LoVo (cell line): ENCODE measurements at regions not wholly inside any gene's neighbourhood (a gene's known extent, or its start where the extent isn't known, plus 50 kb on each side); places are given as distances from the start of the nearest gene placed in this dataset.
"Not testable (repeated sequence)": the region's sequence is repeated elsewhere in the genome, so short reads cannot be mapped to it uniquely, and the experiment has no call there.

ENCODE experiments used
- DNase-seq: peaks from one replicate; pipeline ENCODE4 v3.0.0-alpha.2; 2016; ENCODE audit warnings: low spot score

DNA sequence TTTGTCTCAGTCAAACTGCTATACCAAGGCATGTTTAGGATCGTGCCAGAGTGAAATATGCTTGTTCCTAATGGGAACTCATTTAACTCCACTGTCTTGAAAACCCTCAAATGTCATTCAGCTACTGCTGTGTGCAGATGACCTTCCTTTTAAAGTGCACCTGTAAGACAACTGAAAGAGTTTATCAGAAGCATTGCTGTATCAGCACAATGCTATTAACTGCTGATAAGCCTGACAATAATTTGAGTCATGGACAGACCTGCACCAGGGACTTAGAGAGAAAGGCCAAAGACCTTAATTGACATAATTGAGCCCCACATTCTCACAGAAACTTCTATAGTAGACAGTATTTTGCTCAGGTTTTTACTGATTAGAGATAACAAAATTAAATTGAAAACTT, 557.9 kb downstream of the DIPK2A start:
- no peak for DNase-seq

DNA sequence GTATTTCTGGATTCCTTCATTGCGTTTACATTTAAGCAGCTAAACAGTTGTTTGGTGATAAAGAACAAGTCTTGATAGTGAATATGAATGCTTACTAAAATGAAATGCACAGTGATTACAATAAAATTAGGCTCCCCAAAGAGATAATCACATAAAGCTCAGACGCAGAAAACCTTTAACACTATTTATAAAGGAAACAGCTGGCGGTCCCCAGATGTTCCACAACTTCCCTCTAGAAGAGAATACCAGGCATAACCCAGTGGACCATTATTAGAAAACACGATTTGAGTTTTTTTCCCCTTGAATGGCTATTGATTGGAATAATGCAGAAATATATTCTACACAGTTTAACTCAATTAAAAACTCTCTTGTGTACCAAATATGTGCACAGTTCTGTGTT, 573.2 kb downstream of the DIPK2A start:
- DNase-seq, result no peak

DNA sequence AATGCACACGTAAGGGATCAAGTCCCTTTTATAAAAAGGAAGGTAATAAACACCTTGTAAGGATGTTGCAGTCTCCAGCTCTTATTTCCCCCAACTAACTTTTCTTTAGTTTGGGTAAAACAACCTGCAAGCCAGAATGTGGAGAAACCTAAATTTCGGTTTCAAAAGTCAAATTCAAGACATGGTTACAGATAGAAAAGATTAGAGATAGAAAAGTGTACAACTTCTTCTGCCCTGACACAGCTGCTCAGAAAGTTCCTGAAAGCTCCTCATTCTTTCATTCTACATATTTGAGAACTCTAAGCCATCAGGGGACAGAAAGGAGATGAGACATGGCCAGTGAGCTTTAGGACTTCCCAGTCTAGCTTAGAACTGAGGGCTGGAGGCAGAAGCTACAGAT, 574.9 kb downstream of the DIPK2A start:
- DNase-seq, result no peak

DNA sequence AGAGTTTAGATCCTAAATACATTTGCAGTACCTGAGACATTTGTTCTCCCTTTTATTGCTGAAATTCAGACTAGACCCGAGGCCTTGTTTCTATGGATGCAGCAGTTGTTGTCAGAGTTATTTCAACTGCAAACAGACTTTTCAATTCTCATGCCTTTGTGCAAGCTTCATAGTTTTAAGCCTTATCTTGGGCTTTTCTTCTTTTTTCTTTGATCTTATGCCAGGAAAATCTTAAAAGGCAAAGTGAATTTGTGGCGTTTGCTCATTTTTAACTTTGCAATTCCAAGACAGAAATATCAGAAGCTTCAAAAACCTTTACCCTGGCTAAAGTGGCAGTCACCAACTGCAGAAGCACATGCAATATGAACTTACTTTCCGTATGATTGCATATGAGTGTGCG, 576.7 kb downstream of the DIPK2A start:
- no peak for DNase-seq

DNA sequence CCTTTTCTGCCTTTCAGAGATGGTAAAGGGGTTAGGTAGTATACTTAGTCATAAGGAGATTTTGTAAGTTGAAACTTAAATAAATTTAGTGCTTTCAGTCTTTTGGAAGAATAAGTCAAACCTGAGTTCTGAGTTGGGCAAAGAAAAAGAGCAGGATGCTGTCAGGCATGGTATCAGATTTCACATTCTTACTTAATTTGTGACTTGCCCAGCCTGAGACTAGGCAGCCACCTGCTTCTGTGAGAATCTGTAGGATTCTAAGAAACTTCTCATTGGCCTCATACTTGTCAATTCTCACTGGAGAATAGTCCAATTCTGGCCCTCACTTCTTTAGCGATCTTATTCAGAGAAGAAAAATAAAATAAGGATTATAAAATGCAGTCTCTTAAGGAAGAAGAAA, 577.5 kb downstream of the DIPK2A start:
- DNase-seq, result no peak

DNA sequence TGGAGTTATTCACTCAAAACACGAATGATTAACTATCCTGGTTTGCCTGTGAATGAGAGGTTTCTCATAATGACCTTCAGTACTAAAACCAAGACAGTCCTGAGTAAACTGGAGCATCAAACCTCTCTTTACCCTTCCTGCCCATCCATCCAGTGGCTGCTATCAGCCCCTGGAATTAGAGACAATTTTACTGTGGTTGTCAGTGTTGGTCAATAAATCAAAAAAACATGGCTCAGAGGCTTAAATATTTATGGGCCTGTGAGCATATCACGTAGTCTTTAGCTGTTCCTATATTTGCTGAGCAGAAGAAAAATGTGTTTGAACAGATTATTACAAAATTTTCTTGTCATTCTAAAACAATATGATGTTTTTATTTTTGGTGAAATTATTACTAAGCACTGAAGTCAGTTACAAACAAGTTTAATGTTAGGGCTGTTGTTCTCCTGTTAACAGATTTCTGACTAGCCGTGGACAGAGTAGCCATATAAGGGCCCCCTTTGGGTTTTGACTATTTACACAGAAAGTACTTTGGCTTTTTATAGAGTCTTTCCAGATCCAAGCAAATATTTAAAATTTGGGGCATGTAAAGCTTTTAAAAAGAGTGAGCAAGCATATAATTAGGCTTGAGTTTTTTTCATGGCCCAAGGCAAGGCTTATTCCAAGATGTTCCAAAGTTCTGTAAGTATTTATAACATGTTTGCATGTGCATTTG, 580.9 kb downstream of the DIPK2A start:
- DNase-seq, result no peak

DNA sequence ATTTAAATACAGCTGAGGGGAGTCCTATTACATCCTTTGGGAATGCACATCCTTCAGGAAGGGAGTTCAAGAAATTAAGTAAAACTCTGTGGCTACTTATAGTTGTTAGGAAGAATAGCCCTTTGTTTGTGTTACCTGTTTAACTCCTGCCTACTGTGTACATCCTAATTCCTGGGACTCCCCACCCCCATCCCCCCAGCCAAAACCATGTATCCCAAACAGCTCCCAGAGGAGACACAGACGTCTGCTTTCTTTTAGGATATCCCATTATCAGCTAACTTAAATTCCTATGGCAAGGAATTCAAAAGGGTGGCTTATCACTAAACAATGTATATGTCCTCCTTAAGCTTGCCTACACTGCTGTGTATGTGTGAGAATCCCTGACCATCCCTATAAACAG, 581.7 kb downstream of the DIPK2A start:
- no peak for DNase-seq

DNA sequence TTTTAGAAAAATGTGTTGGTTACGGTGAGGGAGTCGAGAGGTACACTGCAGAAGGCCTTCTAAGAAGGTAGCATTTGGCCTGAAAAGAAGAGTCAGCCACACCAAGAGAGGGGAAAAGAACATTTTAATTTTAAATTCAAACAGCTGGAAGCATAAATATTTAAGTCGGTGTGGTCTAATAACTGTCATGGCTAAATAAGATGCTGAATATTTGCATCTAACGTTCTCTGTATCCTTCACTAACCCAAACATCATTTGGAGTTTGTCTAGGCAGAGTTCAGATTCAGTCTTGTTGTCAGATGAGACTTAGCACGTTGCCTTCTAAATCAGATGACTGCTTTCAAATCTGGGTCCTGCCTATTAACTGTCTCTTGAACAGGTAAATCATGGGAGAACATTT, 583.3 kb downstream of the DIPK2A start:
- DNase-seq, result no peak

DNA sequence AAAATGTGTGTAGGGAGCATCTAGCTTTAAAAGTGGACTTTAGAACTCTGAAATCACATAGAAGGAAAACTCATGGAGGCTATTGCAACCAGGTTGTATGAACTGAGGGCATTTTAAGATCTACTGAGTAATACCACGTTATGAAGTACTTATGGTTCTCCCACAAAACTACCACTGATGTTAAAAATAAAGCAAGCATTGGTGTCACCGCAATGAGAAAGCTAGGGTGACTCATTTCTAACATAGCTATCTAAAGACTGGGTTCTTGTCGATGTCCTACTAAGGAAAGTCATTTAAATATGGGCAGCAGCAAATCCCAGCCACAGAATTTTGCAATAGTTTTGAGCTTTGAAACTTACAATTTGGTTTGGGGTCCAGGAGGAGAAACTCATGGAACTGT, 584.8 kb downstream of the DIPK2A start:
- DNase-seq, result no peak

DNA sequence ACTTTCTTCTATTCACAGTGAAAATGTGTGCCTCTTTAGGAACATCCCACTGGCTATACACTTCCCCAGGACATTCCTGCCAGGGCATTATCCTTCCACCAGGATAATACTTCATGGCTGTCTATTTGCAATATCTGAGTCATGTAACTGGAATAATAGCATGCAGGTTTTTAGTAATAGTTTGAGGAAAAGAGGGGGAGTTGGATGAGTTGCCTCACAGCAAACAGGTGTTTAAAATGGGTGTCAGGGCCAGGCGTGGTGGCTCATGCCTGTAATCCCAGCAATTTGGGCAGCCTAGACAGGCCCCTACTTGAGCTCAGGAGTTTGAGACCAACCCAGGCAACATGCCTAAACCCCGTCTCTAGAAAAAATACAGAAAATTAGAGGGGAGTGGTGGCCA, 585.9 kb downstream of the DIPK2A start:
- DNase-seq, result no peak

DNA sequence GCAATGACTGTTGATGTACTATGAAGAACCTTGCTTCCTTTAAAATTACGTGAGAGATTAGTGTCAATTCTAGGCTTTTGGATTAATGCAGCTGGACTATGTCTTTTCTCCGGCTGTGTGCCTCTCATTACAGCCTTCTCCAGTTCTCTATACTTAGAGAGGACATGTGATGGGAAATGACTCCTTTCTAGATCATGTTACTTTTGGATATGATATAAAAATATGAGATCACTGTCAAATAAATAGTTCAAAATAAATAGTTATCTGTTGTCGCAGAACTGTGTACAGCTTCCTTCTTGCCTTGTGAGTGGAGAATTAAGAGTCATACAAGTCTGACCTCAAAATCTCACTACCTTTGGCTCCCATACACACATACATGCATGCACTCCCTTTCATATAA, 592.4 kb downstream of the DIPK2A start:
- no peak for DNase-seq

DNA sequence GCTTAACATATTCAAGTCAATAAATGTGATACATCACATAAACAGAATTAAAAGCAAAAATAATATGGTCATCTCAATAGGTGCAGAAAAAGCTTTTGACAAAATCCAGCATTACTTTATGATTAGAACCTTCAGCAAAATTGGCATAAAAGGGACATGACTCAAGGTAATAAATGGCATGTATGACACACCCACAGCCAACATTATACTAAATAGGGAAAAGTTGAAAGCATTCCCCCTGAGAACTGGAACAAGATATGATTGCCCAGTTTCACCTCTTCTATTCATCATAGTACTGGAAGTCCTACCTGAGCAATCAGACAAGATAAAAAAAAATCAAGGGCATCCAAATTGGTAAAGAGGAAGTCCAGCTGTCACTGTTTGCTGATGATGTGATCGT, 594.7 kb downstream of the DIPK2A start:
- DNase-seq, result no peak

DNA sequence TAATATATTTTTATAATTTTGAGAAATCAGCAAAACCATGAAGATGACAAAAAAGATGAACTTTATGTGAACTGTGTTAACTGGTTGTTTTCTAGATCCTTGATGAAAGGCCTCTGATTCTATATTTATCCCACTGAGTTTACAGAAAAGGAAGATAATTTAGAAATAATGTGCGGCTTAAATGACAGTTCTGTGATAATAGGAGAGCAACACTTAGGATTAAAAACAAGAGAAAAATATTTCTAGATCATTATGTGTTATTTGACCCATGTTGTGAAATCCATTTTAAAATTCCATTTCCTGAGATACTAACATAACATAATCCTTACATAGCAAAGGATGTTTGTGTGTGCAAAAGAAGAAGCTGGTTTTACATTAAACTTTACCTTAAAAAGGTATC, 598.0 kb downstream of the DIPK2A start:
- no peak for DNase-seq

DNA sequence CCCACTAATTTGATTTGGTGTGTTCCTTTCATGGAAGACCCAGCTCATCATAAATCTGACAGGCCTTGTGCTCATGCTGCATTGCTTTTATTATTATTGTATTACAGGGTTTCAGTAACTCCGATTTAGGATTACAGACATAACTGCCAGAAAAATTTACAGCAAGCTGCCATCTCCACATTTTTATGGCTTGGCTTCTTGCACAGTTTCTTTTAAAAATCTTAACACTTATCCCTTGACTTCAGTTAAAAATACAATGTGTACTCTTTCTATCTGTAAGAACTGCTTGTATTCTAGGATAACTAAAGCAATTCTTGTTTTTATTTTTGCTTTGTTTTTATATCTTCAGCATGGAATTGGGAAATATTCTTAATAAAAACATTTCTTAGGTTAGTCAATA, 612.2 kb downstream of the DIPK2A start:
- DNase-seq, result no peak

DNA sequence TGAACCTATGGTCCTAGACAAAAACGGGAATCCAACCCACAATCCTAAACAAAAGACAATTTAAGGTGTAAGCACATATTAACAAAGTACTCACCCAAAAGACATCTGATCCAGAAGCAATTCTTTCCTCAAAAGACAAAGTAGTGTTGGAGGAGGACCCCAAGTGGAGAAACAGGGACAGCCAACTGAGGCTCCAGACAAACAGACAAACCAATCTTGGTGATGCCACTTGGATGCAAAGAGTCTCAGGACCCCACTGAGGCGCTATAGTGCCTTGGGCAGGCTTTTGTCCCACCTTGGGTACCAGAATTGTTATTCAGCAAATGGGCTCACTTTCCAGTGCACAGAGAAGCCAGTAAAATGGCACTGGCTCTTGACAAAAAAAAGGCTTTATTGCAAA, 613.8 kb downstream of the DIPK2A start:
- DNase-seq, result no peak

DNA sequence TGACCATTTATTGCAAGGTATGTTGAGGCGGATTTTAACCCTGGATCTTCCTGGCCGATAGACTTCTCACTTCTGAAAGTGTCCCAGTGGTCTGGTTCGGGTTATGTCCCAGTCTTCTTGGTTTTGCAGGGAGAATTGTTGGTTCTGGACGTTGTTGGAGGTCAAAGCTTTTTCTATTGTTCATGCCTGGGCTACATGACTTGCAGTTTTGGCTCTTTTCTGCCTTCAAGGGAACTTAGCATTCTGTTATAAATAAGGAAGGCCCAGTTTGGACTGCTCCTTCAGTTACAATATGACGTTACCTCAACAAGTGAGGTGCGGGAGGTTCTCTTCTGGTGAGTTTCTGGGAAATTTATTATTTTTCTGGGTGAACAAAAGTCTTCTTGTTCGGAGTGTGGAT, 614.3 kb downstream of the DIPK2A start:
- no peak for DNase-seq

DNA sequence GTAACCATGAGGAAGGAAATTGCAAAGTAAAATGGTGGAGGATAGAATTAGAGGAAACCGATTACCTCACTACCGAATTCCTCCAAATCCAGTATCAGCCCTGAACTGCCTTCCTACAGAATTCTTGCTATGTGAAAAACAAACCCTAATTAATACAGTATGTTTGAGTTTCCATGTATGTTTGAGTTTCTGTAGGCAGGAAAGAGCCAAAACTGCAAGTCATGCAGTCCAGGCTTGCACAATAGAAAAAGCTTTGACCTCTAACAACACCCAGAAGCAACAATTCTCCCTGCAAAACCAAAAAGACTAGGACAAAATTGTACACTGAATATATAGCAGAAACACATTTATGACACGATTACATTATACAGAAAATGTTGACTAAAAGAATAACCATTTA, 614.8 kb downstream of the DIPK2A start:
- no peak for DNase-seq

DNA sequence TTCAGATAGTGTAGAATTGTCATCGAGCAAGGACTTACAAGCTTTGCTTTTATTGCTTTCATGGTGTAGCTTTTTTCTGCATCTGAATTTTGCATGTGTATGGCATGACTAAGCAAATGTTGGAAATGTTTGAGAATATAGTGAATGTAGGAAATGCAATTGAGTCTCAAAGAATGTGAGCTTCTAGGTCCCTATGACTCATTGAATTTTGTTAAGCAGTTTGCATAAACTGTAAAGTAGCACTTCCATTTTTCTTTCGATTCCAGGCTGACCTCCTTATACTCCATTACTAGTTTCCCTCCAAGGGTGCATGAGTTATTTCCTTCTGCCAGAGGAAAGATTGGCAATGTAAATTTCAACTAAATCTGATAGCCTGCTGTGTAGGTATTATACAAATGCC, 619.2 kb downstream of the DIPK2A start:
- DNase-seq, result no peak

DNA sequence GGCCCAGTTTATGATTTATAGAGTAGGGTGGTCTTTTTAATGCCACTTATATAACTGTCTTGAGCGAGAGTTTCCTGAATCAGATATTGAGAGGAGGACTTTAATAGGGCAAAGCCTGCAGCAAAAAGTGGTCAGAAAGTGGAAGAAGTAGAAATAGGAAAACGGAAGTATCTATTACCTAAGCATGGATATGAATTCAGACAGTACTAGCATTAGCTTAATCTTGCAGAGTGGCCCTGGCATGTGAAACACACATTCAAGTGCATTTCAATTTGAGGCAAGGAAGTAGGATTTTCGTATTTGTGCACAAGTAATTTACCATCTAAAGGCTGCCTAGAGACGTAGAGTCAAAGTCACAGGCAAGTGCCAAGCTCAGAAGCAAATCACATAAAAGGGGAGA, 622.3 kb downstream of the DIPK2A start:
- DNase-seq, result no peak

DNA sequence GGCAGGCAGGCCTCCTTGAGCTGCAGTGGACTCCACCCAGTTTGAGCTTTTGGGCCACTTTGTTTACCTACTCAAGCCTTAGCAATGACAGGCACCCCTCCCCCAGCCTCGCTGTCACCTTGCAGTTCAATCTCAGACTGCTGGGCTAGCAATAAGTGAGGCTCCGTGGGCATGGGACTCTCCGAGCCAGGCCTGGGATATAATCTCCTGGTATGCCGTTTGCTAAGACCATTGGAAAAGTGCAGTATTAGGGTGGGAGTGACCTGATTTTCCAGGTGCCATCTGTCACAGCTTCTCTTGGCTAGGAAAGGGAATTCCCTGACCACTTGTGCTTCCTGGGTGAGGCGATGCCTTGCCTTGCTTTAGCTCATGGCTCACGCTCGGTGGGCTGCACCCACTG, 648.6 kb downstream of the DIPK2A start:
- not testable (repeated sequence) for DNase-seq

DNA sequence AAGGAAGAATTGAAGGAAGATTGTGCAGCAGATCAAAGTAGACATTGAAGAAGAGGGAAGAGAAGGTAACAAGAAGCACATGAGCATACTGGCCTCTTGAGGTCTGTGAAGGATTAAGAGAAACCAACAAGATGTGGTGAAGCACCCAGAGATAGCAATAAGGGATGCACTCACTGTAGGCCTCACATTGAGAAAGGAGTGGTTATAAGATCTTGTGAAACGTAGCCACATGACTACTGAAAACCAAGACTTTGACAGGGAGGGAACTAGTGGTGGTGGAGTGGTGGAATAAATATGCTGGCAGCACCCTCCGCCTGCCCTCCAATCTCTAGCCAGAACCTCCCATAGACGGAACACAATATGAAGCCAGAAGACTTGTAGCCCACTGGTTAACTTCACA, 651.2 kb downstream of the DIPK2A start:
- DNase-seq, result no peak

DNA sequence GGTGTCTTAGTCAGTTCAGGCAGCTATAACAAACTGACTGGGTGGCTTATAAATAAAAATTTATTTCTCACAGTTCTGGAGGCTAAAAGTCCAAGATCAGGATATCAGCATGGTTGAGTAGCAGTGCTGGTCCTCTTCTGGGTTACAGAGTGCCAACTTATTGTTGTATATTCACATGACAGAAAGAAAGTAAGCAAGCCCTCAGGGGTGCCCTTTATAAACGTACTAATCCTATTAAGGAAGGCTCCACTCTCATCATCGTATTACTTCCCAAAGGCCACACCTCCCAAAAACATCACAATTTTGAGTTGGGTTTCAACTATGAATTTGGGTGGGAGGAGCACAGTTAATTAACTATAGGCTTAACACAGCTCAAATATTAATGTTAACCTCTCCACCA, 653.0 kb downstream of the DIPK2A start:
- DNase-seq, result no peak

DNA sequence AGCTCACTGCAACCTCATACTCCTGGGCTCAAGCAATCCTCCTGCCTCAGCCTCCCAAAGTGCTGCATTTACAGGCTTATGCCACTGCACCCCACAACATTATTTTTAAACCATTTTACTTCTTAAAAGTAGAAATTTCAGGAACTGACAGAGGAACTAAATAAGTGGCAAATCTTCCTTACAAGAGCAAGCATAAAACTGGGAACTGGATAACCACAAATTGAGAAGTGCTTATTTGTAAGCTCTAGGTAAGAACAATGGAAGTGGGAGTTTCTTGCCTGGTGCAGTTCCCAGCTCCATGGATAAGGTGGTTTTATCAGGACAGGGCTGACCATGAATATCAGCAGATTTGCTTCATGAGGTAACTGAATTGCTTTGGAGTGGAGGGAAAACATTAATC, 655.2 kb downstream of the DIPK2A start:
- no peak for DNase-seq

DNA sequence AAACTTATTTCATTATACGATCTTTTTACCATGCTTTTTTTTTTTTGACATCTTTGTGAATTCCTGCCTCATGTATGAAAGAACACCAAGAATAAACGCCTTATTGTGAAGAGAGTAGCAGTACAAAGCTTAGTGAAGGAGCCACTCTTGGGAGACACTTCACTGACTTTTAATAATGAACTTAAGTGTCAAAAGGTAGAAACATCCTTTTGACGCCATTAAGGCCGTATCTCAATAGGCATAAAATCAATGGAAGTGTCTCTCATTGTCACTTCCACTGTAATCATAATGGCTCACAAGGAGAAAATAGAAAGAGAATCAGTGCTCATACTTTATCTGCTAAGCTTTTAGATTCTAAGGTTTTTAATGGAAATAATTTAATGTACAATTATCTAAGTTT, 657.8 kb downstream of the DIPK2A start:
- no peak for DNase-seq

DNA sequence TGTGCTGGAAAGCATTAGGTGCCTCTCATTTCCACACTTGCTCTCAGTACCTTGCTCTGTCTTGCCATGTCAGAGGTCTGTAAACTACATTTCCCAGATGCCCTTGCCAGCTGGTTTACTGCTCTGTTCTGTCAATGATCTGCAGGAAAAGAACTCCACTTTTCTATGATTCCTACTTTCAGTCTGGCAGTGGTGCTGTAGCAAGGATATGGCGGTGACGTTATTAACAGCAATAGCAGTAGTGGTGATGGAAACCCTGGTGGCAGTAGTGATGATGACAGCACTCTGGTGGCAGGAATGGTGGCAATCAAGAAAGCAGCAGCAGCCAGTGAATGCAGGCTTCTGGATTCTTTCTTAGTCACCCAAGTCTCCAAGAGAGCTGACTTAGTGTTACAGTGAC, 665.2 kb downstream of the DIPK2A start:
- DNase-seq, result no peak
